ENCODE measurements at regions not wholly inside any gene's neighbourhood (a gene's known extent, or its start where the extent isn't known, plus 50 kb on each side); places are given as distances from the start of the nearest gene placed in this dataset.
"Not testable (repeated sequence)": the region's sequence is repeated elsewhere in the genome, so short reads cannot be mapped to it uniquely, and the experiment has no call there.

- Histone ChIP-seq H3K27ac (no peak overlapping the region), H3K4me3 (no peak overlapping the region), H3K36me3 (replicated peaks in 1 of 2) (no peaks in the 10 kb centered on the region), H3K9me3 (replicated peaks in 1 of 3) (no peaks in the 10 kb centered on the region), H3K27me3 (no peaks in the 10 kb centered on the region), H3K4me1 (replicated peaks in 1 of 2) (no peaks in the 10 kb centered on the region)
- no peak for DNase-seq
- 84 to 89% (median 86%) methylated on average over 2 of the region's 2 CpGs for WGBS, 4 donors
- TF ChIP-seq CTCF (IDR thresholded peaks at IDR 0.05), result no peak
- no peak for TF ChIP-seq POLR2A (IDR thresholded peaks at IDR 0.05)
- intact Hi-C loops (cut with DNase I), result no loop called here
Observed at GRCh38 chr10:52598936-52599335, 173.6 kb downstream of the MBL2 start.

- Histone ChIP-seq H3K36me3 (replicated peaks in 1 of 2) (no peaks in the 10 kb centered on the region), H3K9me3 (replicated peaks in 1 of 3) (no peaks in the 10 kb centered on the region), H3K4me1 (replicated peaks in 1 of 2) (no peaks in the 10 kb centered on the region), H3K27me3 (no peaks in the 10 kb centered on the region), H3K27ac (no peak overlapping the region), H3K4me3 (no peak overlapping the region)
- intact Hi-C loops (cut with DNase I), result no loop called here
- no peak for DNase-seq
- TF ChIP-seq CTCF (IDR thresholded peaks at IDR 0.05), result no peak
- TF ChIP-seq POLR2A (IDR thresholded peaks at IDR 0.05), result no peak
- WGBS, 4 donors, result 51 to 57% (median 55%) methylated on average over 5 of the region's 5 CpGs
Observed at GRCh38 chr10:52599551-52600200, 172.9 kb downstream of the MBL2 start.

GRCh38 chr10:52604131-52604530 is 168.5 kb downstream of the MBL2 start:
- H3K4me1 ChIP-seq (replicated peaks in 1 of 2); DNase-seq; H3K27me3 ChIP-seq; intact Hi-C loops (cut with DNase I); H3K4me3 ChIP-seq; H3K9me3 ChIP-seq (replicated peaks in 1 of 3); H3K36me3 ChIP-seq (replicated peaks in 1 of 2); H3K27ac ChIP-seq: not testable (repeated sequence)

GRCh38 chr10:52609071-52609470 is 163.5 kb downstream of the MBL2 start:
- TF ChIP-seq POLR2A (IDR thresholded peaks at IDR 0.05) (no peak), CTCF (IDR thresholded peaks at IDR 0.05) (no peak)
- Histone ChIP-seq H3K4me1 (replicated peaks in 1 of 2) (no peaks in the 10 kb centered on the region), H3K27ac (no peak overlapping the region), H3K27me3 (no peaks in the 10 kb centered on the region), H3K36me3 (replicated peaks in 1 of 2) (no peaks in the 10 kb centered on the region), H3K9me3 (replicated peaks in 1 of 3) (no peaks in the 10 kb centered on the region), H3K4me3 (no peak overlapping the region)
- intact Hi-C loops (cut with DNase I), result no loop called here
- 31 to 62% (median 53%) methylated on average over 1 of the region's 1 CpG for WGBS, 4 donors
- no peak for DNase-seq

GRCh38 chr10:52609626-52610240 is 162.9 kb downstream of the MBL2 start:
- WGBS, 4 donors, result 64 to 71% (median 66%) methylated on average over 5 of the region's 5 CpGs
- TF ChIP-seq CTCF (IDR thresholded peaks at IDR 0.05) (no peak), POLR2A (IDR thresholded peaks at IDR 0.05) (no peak)
- Histone ChIP-seq H3K4me1 (replicated peaks in 1 of 2) (no peaks in the 10 kb centered on the region), H3K27me3 (no peaks in the 10 kb centered on the region), H3K4me3 (no peak overlapping the region), H3K27ac (no peak overlapping the region), H3K9me3 (replicated peaks in 1 of 3) (no peaks in the 10 kb centered on the region), H3K36me3 (replicated peaks in 1 of 2) (no peaks in the 10 kb centered on the region)
- intact Hi-C loops (cut with DNase I), result no loop called here
- DNase-seq, result no peak

All from adrenal gland (tissue), 9 donors.